IMR-90 (cell line): ENCODE measurements at regions not wholly inside any gene's neighbourhood (a gene's known extent, or its start where the extent isn't known, plus 50 kb on each side); places are given as distances from the start of the nearest gene placed in this dataset.

Experiments
- CEBPB ChIP-seq: IDR thresholded peaks from 2 replicates; pipeline ENCODE4 v1.6.1; 2012; ENCODE audit warnings: low read depth, low read length, improper control_type of control experiment
- MAFK ChIP-seq: IDR thresholded peaks from 2 replicates; pipeline ENCODE4 v1.6.1; 2012; ENCODE audit warnings: low read depth, low read length, improper control_type of control experiment
- NFE2L2 ChIP-seq: fragments of 150-350 bp; IDR thresholded peaks from 2 replicates; pipeline ENCODE4 v1.6.1; 2016; ENCODE audit warnings: low read depth, mild to moderate bottlenecking, low read length
- POLR2A ChIP-seq: IDR thresholded peaks from 2 replicates; pipeline ENCODE4 v1.6.1; 2012; ENCODE audit warnings: mild to moderate bottlenecking, low read depth, low read length
- RCOR1 ChIP-seq: IDR thresholded peaks from 2 replicates; pipeline ENCODE4 v1.6.1; 2012; ENCODE audit warnings: mild to moderate bottlenecking, low read length, improper control_type of control experiment; ENCODE audit not compliant: insufficient replicate concordance
- SMC3 ChIP-seq: fragments of 150-350 bp; IDR thresholded peaks from 2 replicates; pipeline ENCODE4 v1.6.1; 2016; ENCODE audit warnings: low read depth, mild to moderate bottlenecking, antibody characterized with exemption, low read length, moderate library complexity
- TF ChIP-seq, protein P1 (sequence below): conservative IDR thresholded peaks from 2 replicates; pipeline ENCODE4 v1.5.1; 2012; ENCODE audit warnings: mild to moderate bottlenecking, low read depth, low read length, improper control_type of control experiment
- TF ChIP-seq, protein P2 (sequence below): fragments of 150-350 bp; IDR thresholded peaks from 2 replicates; pipeline ENCODE4 v1.6.1; 2017; ENCODE audit warnings: mild to moderate bottlenecking, antibody characterized with exemption, low read length, low read depth

DNA sequence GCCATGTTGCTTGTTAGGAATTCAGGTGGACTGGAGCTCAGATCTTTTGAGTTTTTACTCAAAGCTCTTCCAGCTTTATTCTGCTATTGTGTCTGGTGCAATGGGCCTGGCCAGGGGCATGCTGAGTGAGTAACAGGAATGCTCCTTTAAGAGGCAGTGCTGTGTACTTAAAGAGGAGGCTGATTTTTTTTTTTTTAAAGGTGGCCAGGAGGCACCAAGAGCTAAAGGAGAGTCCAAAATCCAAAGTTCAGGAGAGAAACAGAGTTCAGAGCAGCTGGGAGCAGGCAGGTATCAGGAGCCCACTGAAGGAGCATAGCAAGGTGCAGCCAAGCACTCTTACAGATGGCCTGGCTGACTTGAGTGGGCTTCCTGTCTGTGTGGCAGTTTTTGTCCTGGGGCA is 178.7 kb downstream of the FMR1NB start:
- TF ChIP-seq, protein P1, sequence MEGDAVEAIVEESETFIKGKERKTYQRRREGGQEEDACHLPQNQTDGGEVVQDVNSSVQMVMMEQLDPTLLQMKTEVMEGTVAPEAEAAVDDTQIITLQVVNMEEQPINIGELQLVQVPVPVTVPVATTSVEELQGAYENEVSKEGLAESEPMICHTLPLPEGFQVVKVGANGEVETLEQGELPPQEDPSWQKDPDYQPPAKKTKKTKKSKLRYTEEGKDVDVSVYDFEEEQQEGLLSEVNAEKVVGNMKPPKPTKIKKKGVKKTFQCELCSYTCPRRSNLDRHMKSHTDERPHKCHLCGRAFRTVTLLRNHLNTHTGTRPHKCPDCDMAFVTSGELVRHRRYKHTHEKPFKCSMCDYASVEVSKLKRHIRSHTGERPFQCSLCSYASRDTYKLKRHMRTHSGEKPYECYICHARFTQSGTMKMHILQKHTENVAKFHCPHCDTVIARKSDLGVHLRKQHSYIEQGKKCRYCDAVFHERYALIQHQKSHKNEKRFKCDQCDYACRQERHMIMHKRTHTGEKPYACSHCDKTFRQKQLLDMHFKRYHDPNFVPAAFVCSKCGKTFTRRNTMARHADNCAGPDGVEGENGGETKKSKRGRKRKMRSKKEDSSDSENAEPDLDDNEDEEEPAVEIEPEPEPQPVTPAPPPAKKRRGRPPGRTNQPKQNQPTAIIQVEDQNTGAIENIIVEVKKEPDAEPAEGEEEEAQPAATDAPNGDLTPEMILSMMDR: no peak
- no peak for TF ChIP-seq CEBPB
- no peak for TF ChIP-seq SMC3
- TF ChIP-seq NFE2L2: no peak
- TF ChIP-seq, protein P2, sequence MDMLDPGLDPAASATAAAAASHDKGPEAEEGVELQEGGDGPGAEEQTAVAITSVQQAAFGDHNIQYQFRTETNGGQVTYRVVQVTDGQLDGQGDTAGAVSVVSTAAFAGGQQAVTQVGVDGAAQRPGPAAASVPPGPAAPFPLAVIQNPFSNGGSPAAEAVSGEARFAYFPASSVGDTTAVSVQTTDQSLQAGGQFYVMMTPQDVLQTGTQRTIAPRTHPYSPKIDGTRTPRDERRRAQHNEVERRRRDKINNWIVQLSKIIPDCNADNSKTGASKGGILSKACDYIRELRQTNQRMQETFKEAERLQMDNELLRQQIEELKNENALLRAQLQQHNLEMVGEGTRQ: no peak
- no peak for TF ChIP-seq POLR2A
- TF ChIP-seq RCOR1: no peak
- no peak for TF ChIP-seq MAFK
